Osteoblast (primary cell): ENCODE measurements at regions not wholly inside any gene's neighbourhood (a gene's known extent, or its start where the extent isn't known, plus 50 kb on each side); places are given as distances from the start of the nearest gene placed in this dataset.
"Not testable (repeated sequence)": the region's sequence is repeated elsewhere in the genome, so short reads cannot be mapped to it uniquely, and the experiment has no call there.

ENCODE experiments used
- DNase-seq: peaks from one replicate; pipeline ENCODE4 v3.0.0; 2011; ENCODE audit warnings: low spot score, mixed read lengths; ENCODE audit not compliant: insufficient read length; ENCODE audit errors: missing footprints
- H2AFZ ChIP-seq: 2 replicates; pipeline ENCODE4 v1.6.0; 2011; ENCODE audit warnings: mild to moderate bottlenecking, low read length
- H3K27ac ChIP-seq: 2 replicates; pipeline ENCODE4 v1.5.1; 2011; ENCODE audit warnings: mild to moderate bottlenecking, low read depth, low read length, moderate library complexity
- H3K27me3 ChIP-seq: 2 replicates; pipeline ENCODE4 v1.6.0; 2012; ENCODE audit warnings: mild to moderate bottlenecking, control low read depth, inconsistent platforms, low read length, moderate library complexity; ENCODE audit not compliant: insufficient read depth
- H3K36me3 ChIP-seq: 2 replicates; pipeline ENCODE4 v1.5.1; 2011; ENCODE audit warnings: mild to moderate bottlenecking, low read length, control low read depth, moderate library complexity; ENCODE audit not compliant: insufficient read depth
- H3K4me1 ChIP-seq: 2 replicates; pipeline ENCODE4 v1.5.1; 2011; ENCODE audit warnings: mild to moderate bottlenecking, low read length, control low read depth, moderate library complexity; ENCODE audit not compliant: insufficient read depth
- H3K4me2 ChIP-seq: 2 replicates; pipeline ENCODE4 v1.6.0; 2011; ENCODE audit warnings: mild to moderate bottlenecking, low read length; ENCODE audit not compliant: insufficient read depth
- H3K4me3 ChIP-seq: fragments of 200-600 bp; sonication (generic); 3 replicates; pipeline ENCODE4 v1.5.1; 2012; ENCODE audit warnings: mild to moderate bottlenecking, low read length, inconsistent platforms; ENCODE audit not compliant: insufficient read depth
- H3K79me2 ChIP-seq: 2 replicates; pipeline ENCODE4 v1.6.0; 2012; ENCODE audit warnings: mild to moderate bottlenecking, low read length, control low read depth, inconsistent platforms; ENCODE audit not compliant: insufficient read depth
- H3K9me3 ChIP-seq: 2 replicates; pipeline ENCODE4 v1.5.1; 2011; ENCODE audit warnings: low read depth, low read length, control low read depth
- H4K20me1 ChIP-seq: 2 replicates; pipeline ENCODE4 v1.6.0; 2012; ENCODE audit warnings: mild to moderate bottlenecking, low read length, control low read depth; ENCODE audit not compliant: insufficient read depth
- CTCF ChIP-seq: IDR thresholded peaks from 2 replicates; pipeline ENCODE4 v1.5.1; 2011; ENCODE audit warnings: mild to moderate bottlenecking, low read depth, low read length, moderate library complexity; ENCODE audit errors: extremely low read depth

- TF ChIP-seq CTCF: no peak
- H2AFZ ChIP-seq: no peak overlapping the region
- no peaks in the 10 kb centered on the region for H4K20me1 ChIP-seq
- no peaks in the 10 kb centered on the region for H3K36me3 ChIP-seq
- H3K27ac ChIP-seq: no peak overlapping the region
- H3K4me3 ChIP-seq: no peak overlapping the region
- DNase-seq: no peak
- H3K4me1 ChIP-seq: no peaks in the 10 kb centered on the region
- H3K79me2 ChIP-seq: no peaks in the 10 kb centered on the region
- H3K9me3 ChIP-seq: no peaks in the 10 kb centered on the region
- H3K27me3 ChIP-seq: no peaks in the 10 kb centered on the region
- H3K4me2 ChIP-seq: no peak overlapping the region
Measured at GRCh38 chr10:46197050-46197449, 89.7 kb upstream of the ANTXRL start.

DNA sequence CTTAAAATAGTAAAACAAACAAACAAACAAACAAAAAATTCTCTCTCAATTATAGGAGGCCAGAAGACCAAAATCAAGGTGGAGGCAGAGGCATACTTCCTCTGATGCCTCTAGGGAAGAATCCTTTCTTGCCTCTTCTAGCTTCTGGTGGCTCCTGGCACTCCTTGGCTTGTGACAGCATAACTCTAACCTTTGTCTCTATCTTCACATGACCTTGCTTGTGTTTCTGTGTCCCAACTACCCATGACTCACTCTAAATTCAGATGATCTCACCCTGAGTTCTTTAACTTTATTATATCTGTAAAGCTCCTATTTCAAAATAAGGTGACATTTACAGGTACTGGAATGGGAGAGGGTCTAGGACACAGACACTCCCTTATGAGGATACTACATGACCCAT, 88.3 kb upstream of the ANTXRL start:
- no peak overlapping the region for H3K4me3 ChIP-seq
- no peak overlapping the region for H2AFZ ChIP-seq
- no peaks in the 10 kb centered on the region for H3K9me3 ChIP-seq
- TF ChIP-seq CTCF: no peak
- no peak overlapping the region for H3K27ac ChIP-seq
- no peak for DNase-seq
- H3K27me3 ChIP-seq: no peaks in the 10 kb centered on the region
- H3K79me2 ChIP-seq: no peaks in the 10 kb centered on the region
- no peaks in the 10 kb centered on the region for H3K36me3 ChIP-seq
- H3K4me2 ChIP-seq: no peak overlapping the region
- no peaks in the 10 kb centered on the region for H4K20me1 ChIP-seq
- no peaks in the 10 kb centered on the region for H3K4me1 ChIP-seq

- not testable (repeated sequence) for H3K4me1 ChIP-seq, H3K36me3 ChIP-seq, H3K9me3 ChIP-seq, H3K27me3 ChIP-seq, H3K79me2 ChIP-seq, H3K27ac ChIP-seq, H4K20me1 ChIP-seq, DNase-seq, H3K4me2 ChIP-seq, H3K4me3 ChIP-seq, H2AFZ ChIP-seq
Measured at GRCh38 chr10:46202405-46202804, 84.4 kb upstream of the ANTXRL start.

- H3K36me3 ChIP-seq, H4K20me1 ChIP-seq, H2AFZ ChIP-seq, DNase-seq, H3K4me1 ChIP-seq, H3K4me3 ChIP-seq, H3K4me2 ChIP-seq, H3K27me3 ChIP-seq, H3K27ac ChIP-seq, H3K79me2 ChIP-seq, H3K9me3 ChIP-seq: not testable (repeated sequence)
Measured at GRCh38 chr10:46204482-46205102, 82.2 kb upstream of the ANTXRL start.

GRCh38 chr10:46210427-46210826, 76.4 kb upstream of the ANTXRL start:
- not testable (repeated sequence) for H3K79me2 ChIP-seq, H3K27ac ChIP-seq, H4K20me1 ChIP-seq, H3K27me3 ChIP-seq, H3K4me1 ChIP-seq, H3K9me3 ChIP-seq, DNase-seq, H3K36me3 ChIP-seq, H2AFZ ChIP-seq, H3K4me3 ChIP-seq, H3K4me2 ChIP-seq
